ENCODE measurements at regions not wholly inside any gene's neighbourhood (a gene's known extent, or its start where the extent isn't known, plus 50 kb on each side); places are given as distances from the start of the nearest gene placed in this dataset.

- TF ChIP-seq EZH2 (IDR thresholded peaks at IDR 0.05; ENCODE audit: insufficient read depth, low read length), result no peak
- TF ChIP-seq CTCF (IDR thresholded peaks at IDR 0.05; ENCODE audit: insufficient read depth, low read depth, low read length), result no peak
Observed at GRCh38 chr11:106305458-106305857, 228.0 kb downstream of the AASDHPPT start.

Measured in astrocyte (in vitro differentiated cells and primary cell).